Panc1 (cell line): ENCODE measurements at regions not wholly inside any gene's neighbourhood (a gene's known extent, or its start where the extent isn't known, plus 50 kb on each side); places are given as distances from the start of the nearest gene placed in this dataset.

ENCODE experiments used
- TCF7L2 ChIP-seq: IDR thresholded peaks from 2 replicates; pipeline ENCODE4 v1.6.1; 2011; ENCODE audit warnings: mild to moderate bottlenecking, low read depth, low read length, inconsistent platforms
- TF ChIP-seq, protein P1 (sequence below): fragments of 450-650 bp; IDR thresholded peaks from 2 replicates; pipeline ENCODE4 v1.5.1; 2017; ENCODE audit warnings: mild to moderate bottlenecking

DNA sequence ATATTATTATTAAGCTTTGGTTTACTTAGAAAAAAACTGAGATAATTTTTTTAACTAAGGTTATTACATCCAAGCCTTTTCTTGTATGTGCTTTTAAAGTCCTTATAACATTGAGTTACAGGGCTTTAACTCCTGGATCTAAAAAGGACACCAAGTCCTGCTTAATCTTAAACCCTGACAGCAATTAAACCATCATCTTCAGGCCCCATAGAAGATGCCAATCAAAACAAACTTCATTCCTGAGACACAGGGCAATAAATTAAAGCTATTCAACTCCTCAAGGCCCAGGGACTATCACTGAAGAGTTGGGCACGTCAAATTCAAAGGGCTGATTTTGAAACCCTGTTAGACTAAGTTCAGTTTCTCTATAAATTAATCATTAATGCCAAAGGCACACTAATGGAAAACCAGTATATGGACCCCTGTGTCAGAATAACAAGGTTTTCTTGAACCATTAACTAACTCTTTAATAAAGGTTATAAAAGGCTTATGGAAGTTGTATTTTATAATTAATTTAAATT, 1152.6 kb downstream of the NSUN3 start:
- TF ChIP-seq, protein P1, sequence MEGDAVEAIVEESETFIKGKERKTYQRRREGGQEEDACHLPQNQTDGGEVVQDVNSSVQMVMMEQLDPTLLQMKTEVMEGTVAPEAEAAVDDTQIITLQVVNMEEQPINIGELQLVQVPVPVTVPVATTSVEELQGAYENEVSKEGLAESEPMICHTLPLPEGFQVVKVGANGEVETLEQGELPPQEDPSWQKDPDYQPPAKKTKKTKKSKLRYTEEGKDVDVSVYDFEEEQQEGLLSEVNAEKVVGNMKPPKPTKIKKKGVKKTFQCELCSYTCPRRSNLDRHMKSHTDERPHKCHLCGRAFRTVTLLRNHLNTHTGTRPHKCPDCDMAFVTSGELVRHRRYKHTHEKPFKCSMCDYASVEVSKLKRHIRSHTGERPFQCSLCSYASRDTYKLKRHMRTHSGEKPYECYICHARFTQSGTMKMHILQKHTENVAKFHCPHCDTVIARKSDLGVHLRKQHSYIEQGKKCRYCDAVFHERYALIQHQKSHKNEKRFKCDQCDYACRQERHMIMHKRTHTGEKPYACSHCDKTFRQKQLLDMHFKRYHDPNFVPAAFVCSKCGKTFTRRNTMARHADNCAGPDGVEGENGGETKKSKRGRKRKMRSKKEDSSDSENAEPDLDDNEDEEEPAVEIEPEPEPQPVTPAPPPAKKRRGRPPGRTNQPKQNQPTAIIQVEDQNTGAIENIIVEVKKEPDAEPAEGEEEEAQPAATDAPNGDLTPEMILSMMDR: no peak
- TF ChIP-seq TCF7L2: no peak
